DOHH2 (cell line): ENCODE measurements at regions not wholly inside any gene's neighbourhood (a gene's known extent, or its start where the extent isn't known, plus 50 kb on each side); places are given as distances from the start of the nearest gene placed in this dataset.

Experiments used
- H3F3A ChIP-seq: fragments of 200-600 bp; sonication (generic), shearing (Covaris generic); 2 replicates; pipeline ENCODE4 v1.6.0; 2016; ENCODE audit warnings: antibody characterized with exemption, mild to moderate bottlenecking; ENCODE audit not compliant: control insufficient read depth, insufficient read depth
- H3K27ac ChIP-seq: fragments of 200-600 bp; sonication (generic); 2 replicates; pipeline ENCODE4 v1.5.1; 2014; ENCODE audit warnings: low read depth, mild to moderate bottlenecking, low read length, moderate library complexity
- H3K27me3 ChIP-seq: fragments of 200-600 bp; sonication (generic); 2 replicates; pipeline ENCODE4 v1.6.1; 2014; ENCODE audit warnings: mild to moderate bottlenecking, low read length, mixed read lengths; ENCODE audit not compliant: control insufficient read depth
- H3K36me3 ChIP-seq: fragments of 200-600 bp; sonication (generic); 2 replicates; pipeline ENCODE4 v1.6.1; 2014; ENCODE audit warnings: mild to moderate bottlenecking, low read length, moderate library complexity, mixed read lengths; ENCODE audit not compliant: control insufficient read depth
- H3K4me1 ChIP-seq: fragments of 200-600 bp; sonication (generic); 2 replicates; pipeline ENCODE4 v1.6.1; 2014; ENCODE audit warnings: mild to moderate bottlenecking, low read length, mixed read lengths; ENCODE audit not compliant: control insufficient read depth
- H3K4me2 ChIP-seq: fragments of 200-600 bp; sonication (generic); 2 replicates; pipeline ENCODE4 v1.6.0; 2014; ENCODE audit warnings: mild to moderate bottlenecking, low read length, moderate library complexity
- H3K4me3 ChIP-seq: fragments of 200-600 bp; sonication (generic); 2 replicates; pipeline ENCODE4 v1.5.1; 2014; ENCODE audit warnings: mild to moderate bottlenecking, low read length, mixed read lengths
- H3K79me2 ChIP-seq: fragments of 200-600 bp; sonication (generic); 2 replicates; pipeline ENCODE4 v1.6.1; 2014; ENCODE audit warnings: mild to moderate bottlenecking, low read length, mixed read lengths; ENCODE audit not compliant: control insufficient read depth
- H3K9me2 ChIP-seq: fragments of 200-600 bp; sonication (generic); replicated peaks from 2 replicates; pipeline ENCODE4 v1.6.1; 2014; ENCODE audit warnings: mild to moderate bottlenecking, low read length, mixed read lengths; ENCODE audit not compliant: control insufficient read depth
- H3K9me3 ChIP-seq: fragments of 200-600 bp; sonication (generic); 2 replicates; pipeline ENCODE4 v1.6.1; 2014; ENCODE audit warnings: antibody characterized with exemption, low read length, mixed read lengths; ENCODE audit not compliant: control insufficient read depth, insufficient read depth
- H4K20me1 ChIP-seq: fragments of 200-600 bp; sonication (generic); 2 replicates; pipeline ENCODE4 v1.6.0; 2014; ENCODE audit warnings: low read depth, mild to moderate bottlenecking, antibody characterized with exemption, low read length, moderate library complexity; ENCODE audit not compliant: control insufficient read depth, insufficient read depth
- CTCF ChIP-seq: fragments of 200-600 bp; sonication (generic); IDR thresholded peaks from one replicate; pipeline ENCODE4 v1.5.1; 2014; ENCODE audit warnings: antibody characterized with exemption, mild to moderate bottlenecking, low read depth, low read length; ENCODE audit not compliant: poor library complexity, severe bottlenecking
- EZH2phosphoT487 ChIP-seq: fragments of 200-600 bp; sonication (generic); IDR thresholded peaks from 2 replicates; pipeline ENCODE4 v1.6.1; 2017; ENCODE audit warnings: borderline replicate concordance, mild to moderate bottlenecking, antibody characterized with exemption, low read length, moderate library complexity, mixed read lengths

GRCh38 chr1:219325368-219325742 is 151.7 kb downstream of the LYPLAL1 start:
- no peak overlapping the region for H3K4me2 ChIP-seq

DNA sequence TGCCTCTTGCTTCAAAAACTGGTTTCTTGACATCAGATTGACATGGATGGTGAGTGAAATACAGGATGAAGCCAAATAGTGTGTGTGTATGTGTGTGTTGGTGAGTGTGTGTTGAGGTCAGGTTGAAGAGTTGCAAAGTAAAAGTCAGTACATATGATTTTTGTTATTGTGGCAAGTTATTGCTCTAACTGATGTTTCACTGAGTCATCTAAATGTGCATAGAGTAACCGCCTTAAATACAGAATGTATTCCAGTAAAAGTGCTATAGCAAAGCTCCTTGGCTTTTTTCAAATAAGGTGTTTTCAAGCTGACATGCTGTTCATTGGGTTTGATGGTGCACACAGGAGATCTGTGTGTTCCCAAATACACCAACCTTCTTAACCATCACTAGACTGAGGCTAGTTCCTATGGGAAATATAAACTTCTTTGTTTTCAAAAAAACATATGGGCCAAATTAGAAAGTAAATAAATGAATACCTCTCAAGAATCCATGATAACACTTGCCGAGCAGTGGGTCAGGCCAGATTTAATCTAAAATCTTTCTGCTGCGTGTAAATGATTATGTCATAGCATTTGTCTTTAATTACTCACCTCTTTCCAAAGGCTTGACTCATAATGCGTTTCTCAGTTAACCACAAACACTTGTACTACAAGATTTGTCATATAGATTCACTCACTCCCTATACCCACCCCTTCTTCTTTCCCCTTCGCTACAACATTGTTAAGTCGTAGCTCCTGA is 151.1 kb downstream of the LYPLAL1 start:
- H3F3A ChIP-seq: no peaks in the 10 kb centered on the region
- no peaks in the 10 kb centered on the region for H3K79me2 ChIP-seq
- TF ChIP-seq CTCF (no peak), EZH2phosphoT487 (no peak)
- H3K9me3 ChIP-seq: no peaks in the 10 kb centered on the region
- no peaks in the 10 kb centered on the region for H4K20me1 ChIP-seq
- H3K27ac ChIP-seq: no peak overlapping the region
- H3K4me2 ChIP-seq: no peak overlapping the region
- H3K4me1 ChIP-seq: no peaks in the 10 kb centered on the region
- H3K4me3 ChIP-seq: no peak overlapping the region
- H3K27me3 ChIP-seq: no peaks in the 10 kb centered on the region
- no peaks in the 10 kb centered on the region for H3K36me3 ChIP-seq
- no peaks in the 10 kb centered on the region for H3K9me2 ChIP-seq

More at GRCh38 chr1:219325368-219325742, 151.7 kb downstream of the LYPLAL1 start:
- Histone ChIP-seq H3K4me3 (no peak overlapping the region), H3K36me3 (no peaks in the 10 kb centered on the region), H3K9me3 (no peaks in the 10 kb centered on the region), H3K27ac (no peak overlapping the region), H3K79me2 (no peaks in the 10 kb centered on the region), H3K27me3 (no peaks in the 10 kb centered on the region), H4K20me1 (no peaks in the 10 kb centered on the region), H3F3A (no peaks in the 10 kb centered on the region), H3K4me1 (no peaks in the 10 kb centered on the region), H3K9me2 (no peaks in the 10 kb centered on the region)
- no peak for TF ChIP-seq EZH2phosphoT487
- no peak for TF ChIP-seq CTCF

- no peaks in the 10 kb centered on the region for H3K9me2 ChIP-seq
- no peaks in the 10 kb centered on the region for H4K20me1 ChIP-seq
- H3K36me3 ChIP-seq: no peaks in the 10 kb centered on the region
- no peaks in the 10 kb centered on the region for H3K4me1 ChIP-seq
- no peaks in the 10 kb centered on the region for H3K27me3 ChIP-seq
- TF ChIP-seq EZH2phosphoT487 (no peak), CTCF (no peak)
- no peak overlapping the region for H3K4me3 ChIP-seq
- H3K9me3 ChIP-seq: no peaks in the 10 kb centered on the region
- no peak overlapping the region for H3K27ac ChIP-seq
- no peak overlapping the region for H3K4me2 ChIP-seq
- H3F3A ChIP-seq: no peaks in the 10 kb centered on the region
- no peaks in the 10 kb centered on the region for H3K79me2 ChIP-seq
Observed at GRCh38 chr1:219324171-219324570, 150.5 kb downstream of the LYPLAL1 start.
